ENCODE measurements at regions not wholly inside any gene's neighbourhood (a gene's known extent, or its start where the extent isn't known, plus 50 kb on each side); places are given as distances from the start of the nearest gene placed in this dataset.

DNA sequence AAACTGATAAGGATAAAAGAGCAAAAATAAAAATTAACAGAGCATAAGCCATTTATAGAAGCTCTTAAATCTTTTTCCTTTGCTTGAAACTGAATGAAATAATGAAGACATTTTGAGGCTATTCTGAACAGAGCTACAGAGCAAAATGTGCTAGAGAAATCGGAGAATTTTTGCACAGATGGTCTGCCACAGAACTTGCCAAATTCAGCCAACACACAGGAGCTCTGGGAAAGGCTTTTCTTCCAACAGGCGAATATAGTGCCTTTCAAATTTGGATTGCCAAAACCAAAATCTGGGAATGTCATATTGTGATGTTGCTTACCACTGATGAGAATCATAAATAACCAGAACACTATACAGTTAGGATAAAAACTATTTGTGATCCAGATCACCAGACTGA lies 406.3 kb downstream of the RPL10L start:
- Mint-ChIP-seq H3K9me3 (peaks cover 26% of the 10 kb centered on the region), H3K36me3 (peaks cover 10% of the 10 kb centered on the region; the same call in 1 of the 2 replicates), H3K27ac (no peak overlapping the region), H3K27me3 (ENCODE audit: low read depth) (no peaks in the 10 kb centered on the region; the same call in 1 of the 2 replicates), H3K4me3 (no peak overlapping the region), H3K4me1 (peaks cover 4% of the 10 kb centered on the region)
- ChIA-PET CTCF (no interaction called here), POLR2A (no interaction called here)
- DNase-seq (ENCODE audit: low spot score) (no peak), ATAC-seq (no peak)
- TF ChIP-seq, protein P1, sequence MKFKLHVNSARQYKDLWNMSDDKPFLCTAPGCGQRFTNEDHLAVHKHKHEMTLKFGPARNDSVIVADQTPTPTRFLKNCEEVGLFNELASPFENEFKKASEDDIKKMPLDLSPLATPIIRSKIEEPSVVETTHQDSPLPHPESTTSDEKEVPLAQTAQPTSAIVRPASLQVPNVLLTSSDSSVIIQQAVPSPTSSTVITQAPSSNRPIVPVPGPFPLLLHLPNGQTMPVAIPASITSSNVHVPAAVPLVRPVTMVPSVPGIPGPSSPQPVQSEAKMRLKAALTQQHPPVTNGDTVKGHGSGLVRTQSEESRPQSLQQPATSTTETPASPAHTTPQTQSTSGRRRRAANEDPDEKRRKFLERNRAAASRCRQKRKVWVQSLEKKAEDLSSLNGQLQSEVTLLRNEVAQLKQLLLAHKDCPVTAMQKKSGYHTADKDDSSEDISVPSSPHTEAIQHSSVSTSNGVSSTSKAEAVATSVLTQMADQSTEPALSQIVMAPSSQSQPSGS (CRISPR knock-in tag; IDR thresholded peaks at IDR 0.05; ENCODE audit: borderline replicate concordance, low read depth) = no peak
- TF ChIP-seq ETV6 (CRISPR knock-in tag; IDR thresholded peaks at IDR 0.05) = no peak

- POLR2A ChIA-PET = no interaction called here
These were observed 417.8 kb downstream of the RPL10L start for GRCh38 chr14:46233786-46234185.

GRCh38 chr14:46230540-46230939 lies 421.0 kb downstream of the RPL10L start:
- no peaks in the 10 kb centered on the region; the same call in 1 of the 2 replicates for H3K27me3 Mint-ChIP-seq (ENCODE audit: low read depth)
- H3K36me3 Mint-ChIP-seq = peaks cover 7% of the 10 kb centered on the region
- no peak for DNase-seq (ENCODE audit: low spot score)
- H3K4me1 Mint-ChIP-seq = no peaks in the 10 kb centered on the region
- H3K27ac Mint-ChIP-seq = no peak overlapping the region
- no peak for ATAC-seq
- H3K4me3 Mint-ChIP-seq = no peak overlapping the region
- ChIA-PET POLR2A (no interaction called here), CTCF (no interaction called here)
- H3K9me3 Mint-ChIP-seq = peaks cover 35% of the 10 kb centered on the region
- TF ChIP-seq, protein P2, sequence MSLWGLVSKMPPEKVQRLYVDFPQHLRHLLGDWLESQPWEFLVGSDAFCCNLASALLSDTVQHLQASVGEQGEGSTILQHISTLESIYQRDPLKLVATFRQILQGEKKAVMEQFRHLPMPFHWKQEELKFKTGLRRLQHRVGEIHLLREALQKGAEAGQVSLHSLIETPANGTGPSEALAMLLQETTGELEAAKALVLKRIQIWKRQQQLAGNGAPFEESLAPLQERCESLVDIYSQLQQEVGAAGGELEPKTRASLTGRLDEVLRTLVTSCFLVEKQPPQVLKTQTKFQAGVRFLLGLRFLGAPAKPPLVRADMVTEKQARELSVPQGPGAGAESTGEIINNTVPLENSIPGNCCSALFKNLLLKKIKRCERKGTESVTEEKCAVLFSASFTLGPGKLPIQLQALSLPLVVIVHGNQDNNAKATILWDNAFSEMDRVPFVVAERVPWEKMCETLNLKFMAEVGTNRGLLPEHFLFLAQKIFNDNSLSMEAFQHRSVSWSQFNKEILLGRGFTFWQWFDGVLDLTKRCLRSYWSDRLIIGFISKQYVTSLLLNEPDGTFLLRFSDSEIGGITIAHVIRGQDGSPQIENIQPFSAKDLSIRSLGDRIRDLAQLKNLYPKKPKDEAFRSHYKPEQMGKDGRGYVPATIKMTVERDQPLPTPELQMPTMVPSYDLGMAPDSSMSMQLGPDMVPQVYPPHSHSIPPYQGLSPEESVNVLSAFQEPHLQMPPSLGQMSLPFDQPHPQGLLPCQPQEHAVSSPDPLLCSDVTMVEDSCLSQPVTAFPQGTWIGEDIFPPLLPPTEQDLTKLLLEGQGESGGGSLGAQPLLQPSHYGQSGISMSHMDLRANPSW (CRISPR knock-in tag; conservative IDR thresholded peaks at IDR 0.05; ENCODE audit: low read depth) = no peak
- TF ChIP-seq ZBTB21 (CRISPR knock-in tag; IDR thresholded peaks at IDR 0.05; ENCODE audit: borderline replicate concordance) (no peak), MLX (CRISPR knock-in tag; IDR thresholded peaks at IDR 0.05) (no peak), ETV6 (CRISPR knock-in tag; IDR thresholded peaks at IDR 0.05) (no peak), MYBL2 (CRISPR knock-in tag; IDR thresholded peaks at IDR 0.05) (no peak), E2F5 (CRISPR knock-in tag; IDR thresholded peaks at IDR 0.05) (no peak), ZNF396 (CRISPR knock-in tag; IDR thresholded peaks at IDR 0.05; ENCODE audit: borderline replicate concordance) (no peak), ZNF138 (CRISPR knock-in tag; conservative IDR thresholded peaks at IDR 0.05) (no peak), TEAD4 (CRISPR knock-in tag; IDR thresholded peaks at IDR 0.05) (no peak), NR2C2 (CRISPR knock-in tag; IDR thresholded peaks at IDR 0.05) (no peak), CREB1 (CRISPR knock-in tag; IDR thresholded peaks at IDR 0.05) (no peak), ZSCAN18 (CRISPR knock-in tag; IDR thresholded peaks at IDR 0.05) (no peak), ATF3 (CRISPR knock-in tag; conservative IDR thresholded peaks at IDR 0.05) (no peak), PRRX2 (CRISPR knock-in tag; IDR thresholded peaks at IDR 0.05) (no peak)
- TF ChIP-seq, protein P3, sequence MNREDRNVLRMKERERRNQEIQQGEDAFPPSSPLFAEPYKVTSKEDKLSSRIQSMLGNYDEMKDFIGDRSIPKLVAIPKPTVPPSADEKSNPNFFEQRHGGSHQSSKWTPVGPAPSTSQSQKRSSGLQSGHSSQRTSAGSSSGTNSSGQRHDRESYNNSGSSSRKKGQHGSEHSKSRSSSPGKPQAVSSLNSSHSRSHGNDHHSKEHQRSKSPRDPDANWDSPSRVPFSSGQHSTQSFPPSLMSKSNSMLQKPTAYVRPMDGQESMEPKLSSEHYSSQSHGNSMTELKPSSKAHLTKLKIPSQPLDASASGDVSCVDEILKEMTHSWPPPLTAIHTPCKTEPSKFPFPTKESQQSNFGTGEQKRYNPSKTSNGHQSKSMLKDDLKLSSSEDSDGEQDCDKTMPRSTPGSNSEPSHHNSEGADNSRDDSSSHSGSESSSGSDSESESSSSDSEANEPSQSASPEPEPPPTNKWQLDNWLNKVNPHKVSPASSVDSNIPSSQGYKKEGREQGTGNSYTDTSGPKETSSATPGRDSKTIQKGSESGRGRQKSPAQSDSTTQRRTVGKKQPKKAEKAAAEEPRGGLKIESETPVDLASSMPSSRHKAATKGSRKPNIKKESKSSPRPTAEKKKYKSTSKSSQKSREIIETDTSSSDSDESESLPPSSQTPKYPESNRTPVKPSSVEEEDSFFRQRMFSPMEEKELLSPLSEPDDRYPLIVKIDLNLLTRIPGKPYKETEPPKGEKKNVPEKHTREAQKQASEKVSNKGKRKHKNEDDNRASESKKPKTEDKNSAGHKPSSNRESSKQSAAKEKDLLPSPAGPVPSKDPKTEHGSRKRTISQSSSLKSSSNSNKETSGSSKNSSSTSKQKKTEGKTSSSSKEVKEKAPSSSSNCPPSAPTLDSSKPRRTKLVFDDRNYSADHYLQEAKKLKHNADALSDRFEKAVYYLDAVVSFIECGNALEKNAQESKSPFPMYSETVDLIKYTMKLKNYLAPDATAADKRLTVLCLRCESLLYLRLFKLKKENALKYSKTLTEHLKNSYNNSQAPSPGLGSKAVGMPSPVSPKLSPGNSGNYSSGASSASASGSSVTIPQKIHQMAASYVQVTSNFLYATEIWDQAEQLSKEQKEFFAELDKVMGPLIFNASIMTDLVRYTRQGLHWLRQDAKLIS (CRISPR knock-in tag; IDR thresholded peaks at IDR 0.05; ENCODE audit: borderline replicate concordance) = no peak

More at GRCh38 chr14:46233786-46234185, 417.8 kb downstream of the RPL10L start:
- TF ChIP-seq CBFB (CRISPR knock-in tag; IDR thresholded peaks at IDR 0.05; ENCODE audit: low read depth) (no peak), ZNF396 (CRISPR knock-in tag; IDR thresholded peaks at IDR 0.05; ENCODE audit: borderline replicate concordance) (no peak), ZBTB43 (CRISPR knock-in tag; IDR thresholded peaks at IDR 0.05) (no peak), ZNF138 (CRISPR knock-in tag; conservative IDR thresholded peaks at IDR 0.05) (no peak), TCF7 (CRISPR knock-in tag; IDR thresholded peaks at IDR 0.05; ENCODE audit: low read depth) (no peak)
- no peak for DNase-seq (ENCODE audit: low spot score)
- Mint-ChIP-seq H3K36me3 (peaks cover 9% of the 10 kb centered on the region), H3K27ac (no peak overlapping the region), H3K27me3 (ENCODE audit: low read depth) (no peaks in the 10 kb centered on the region; the same call in 1 of the 2 replicates), H3K4me3 (no peak overlapping the region), H3K9me3 (peaks cover 29% of the 10 kb centered on the region), H3K4me1 (no peaks in the 10 kb centered on the region)
- ATAC-seq = no peak
- CTCF ChIA-PET = no interaction called here
